WTC11 (cell line): ENCODE measurements at regions not wholly inside any gene's neighbourhood (a gene's known extent, or its start where the extent isn't known, plus 50 kb on each side); places are given as distances from the start of the nearest gene placed in this dataset.

Experiments used
- ATAC-seq: fragments of 200-7000 bp; cut with Tn5 transposase; 2 replicates; pipeline ENCODE4 v1.10.0; 2021; ENCODE audit warnings: mild to moderate bottlenecking, moderate library complexity
- CTCF ChIA-PET: fragments of 300-600 bp; sonication (Branson Sonifier 250); formaldehyde crosslinking; loops from one replicate; lab custom pipeline; 2021; ENCODE audit warnings: antibody characterized with exemption; lab: Charles Lee
- POLR2A ChIA-PET: fragments of 350-600 bp; sonication (Branson Sonifier 250); formaldehyde crosslinking; loops from one replicate; lab custom pipeline; 2021; ENCODE audit warnings: antibody characterized with exemption; lab: Charles Lee
- DNase-seq: peaks from one replicate; pipeline ENCODE4 v3.0.0; 2021; ENCODE audit warnings: low spot score
- H3K27ac Mint-ChIP-seq: 2 replicates; pipeline ENCODE4 v1.8.0; 2021; ENCODE audit warnings: mixed read lengths
- H3K27me3 Mint-ChIP-seq: 2 replicates; pipeline ENCODE4 v1.8.0; 2021; ENCODE audit warnings: low read depth, mild to moderate bottlenecking, moderate library complexity, mixed read lengths
- H3K36me3 Mint-ChIP-seq: 2 replicates; pipeline ENCODE4 v1.8.0; 2021; ENCODE audit warnings: mixed read lengths
- H3K4me1 Mint-ChIP-seq: 2 replicates; pipeline ENCODE4 v1.8.0; 2022; ENCODE audit warnings: mixed read lengths
- H3K4me3 Mint-ChIP-seq: 2 replicates; pipeline ENCODE4 v1.8.0; 2021; ENCODE audit warnings: mild to moderate bottlenecking, moderate library complexity, mixed read lengths
- H3K9me3 Mint-ChIP-seq: 2 replicates; pipeline ENCODE4 v1.8.0; 2021; ENCODE audit warnings: mixed read lengths
- ATF1 ChIP-seq: sonication (generic); formaldehyde crosslinking; IDR thresholded peaks from 2 replicates; pipeline ENCODE4 v1.8.1; 2023; ENCODE audit warnings: mild to moderate bottlenecking, moderate library complexity, missing genetic modification reagents
- E2F5 ChIP-seq: sonication (generic); formaldehyde crosslinking; IDR thresholded peaks from 2 replicates; pipeline ENCODE4 v1.8.1; 2022; ENCODE audit warnings: mild to moderate bottlenecking, moderate library complexity, missing genetic modification reagents
- ERG ChIP-seq: fragments of 250-450 bp; sonication (Bioruptor Pico); IDR thresholded peaks from 2 replicates; pipeline ENCODE4 v1.8.0; 2021; ENCODE audit warnings: mild to moderate bottlenecking
- ESRRA ChIP-seq: sonication (generic); formaldehyde crosslinking; IDR thresholded peaks from 2 replicates; pipeline ENCODE4 v1.8.1; 2022; ENCODE audit warnings: mild to moderate bottlenecking, missing genetic modification reagents, borderline replicate concordance
- FOXP4 ChIP-seq: sonication (generic); formaldehyde crosslinking; IDR thresholded peaks from 2 replicates; pipeline ENCODE4 v1.8.0; 2022; ENCODE audit warnings: mild to moderate bottlenecking, missing genetic modification reagents
- IRF1 ChIP-seq: sonication (generic); formaldehyde crosslinking; IDR thresholded peaks from 2 replicates; pipeline ENCODE4 v1.8.0; 2023; ENCODE audit warnings: missing genetic modification reagents
- JAZF1 ChIP-seq: fragments of 250-450 bp; sonication (Bioruptor Pico); IDR thresholded peaks from 2 replicates; pipeline ENCODE4 v1.9.0; 2021; ENCODE audit warnings: moderate library complexity, mild to moderate bottlenecking, inconsistent platforms
- NR3C1 ChIP-seq: sonication (generic); formaldehyde crosslinking; conservative IDR thresholded peaks from 2 replicates; pipeline ENCODE4 v1.8.1; 2023; ENCODE audit warnings: low read depth, mild to moderate bottlenecking, missing genetic modification reagents
- PRDM15 ChIP-seq: sonication (generic); formaldehyde crosslinking; IDR thresholded peaks from 2 replicates; pipeline ENCODE4 v1.8.0; 2022; ENCODE audit warnings: missing genetic modification reagents
- PREB ChIP-seq: sonication (generic); formaldehyde crosslinking; IDR thresholded peaks from 2 replicates; pipeline ENCODE4 v1.8.1; 2022; ENCODE audit warnings: mild to moderate bottlenecking, missing genetic modification reagents, moderate library complexity, borderline replicate concordance
- PRRX2 ChIP-seq: fragments of 250-450 bp; sonication (Bioruptor Pico); IDR thresholded peaks from 2 replicates; pipeline ENCODE4 v1.8.0; 2021; ENCODE audit warnings: mild to moderate bottlenecking
- RORB ChIP-seq: fragments of 250-450 bp; sonication (Bioruptor Pico); IDR thresholded peaks from 2 replicates; pipeline ENCODE4 v1.9.0; 2021; ENCODE audit warnings: mild to moderate bottlenecking
- TEAD1 ChIP-seq: sonication (generic); formaldehyde crosslinking; IDR thresholded peaks from 2 replicates; pipeline ENCODE4 v1.8.0; 2022; ENCODE audit warnings: mild to moderate bottlenecking, missing genetic modification reagents
- TEAD4 ChIP-seq: sonication (generic); formaldehyde crosslinking; IDR thresholded peaks from 2 replicates; pipeline ENCODE4 v1.8.0; 2022; ENCODE audit warnings: mild to moderate bottlenecking, missing genetic modification reagents
- TP53 ChIP-seq: sonication (generic); formaldehyde crosslinking; IDR thresholded peaks from 2 replicates; pipeline ENCODE4 v1.8.1; 2023; ENCODE audit warnings: mild to moderate bottlenecking, missing genetic modification reagents
- ZNF232 ChIP-seq: sonication (generic); formaldehyde crosslinking; IDR thresholded peaks from 2 replicates; pipeline ENCODE4 v1.8.0; 2022; ENCODE audit warnings: mild to moderate bottlenecking, missing genetic modification reagents
- ZNF396 ChIP-seq: fragments of 250-450 bp; sonication (Bioruptor Pico); IDR thresholded peaks from 2 replicates; pipeline ENCODE4 v1.8.0; 2021; ENCODE audit warnings: mild to moderate bottlenecking, moderate library complexity, borderline replicate concordance
- ZNF416 ChIP-seq: fragments of 250-450 bp; sonication (Bioruptor Pico); IDR thresholded peaks from 2 replicates; pipeline ENCODE4 v1.9.0; 2021; ENCODE audit warnings: mild to moderate bottlenecking, inconsistent platforms
- ZSCAN18 ChIP-seq: fragments of 250-450 bp; sonication (Bioruptor Pico); IDR thresholded peaks from 2 replicates; pipeline ENCODE4 v2.1.2; 2022; ENCODE audit warnings: mild to moderate bottlenecking, moderate library complexity
- TF ChIP-seq, protein P1 (sequence below): sonication (generic); formaldehyde crosslinking; conservative IDR thresholded peaks from 2 replicates; pipeline ENCODE4 v1.8.1; 2023; ENCODE audit warnings: mild to moderate bottlenecking, low read depth, missing genetic modification reagents, moderate library complexity
- TF ChIP-seq, protein P2 (sequence below): sonication (generic); formaldehyde crosslinking; conservative IDR thresholded peaks from 2 replicates; pipeline ENCODE4 v1.8.1; 2022; ENCODE audit warnings: mild to moderate bottlenecking, missing genetic modification reagents
- TF ChIP-seq, protein P3 (sequence below): sonication (generic); formaldehyde crosslinking; IDR thresholded peaks from 2 replicates; pipeline ENCODE4 v1.8.0; 2022; ENCODE audit warnings: mild to moderate bottlenecking, missing genetic modification reagents

DNA sequence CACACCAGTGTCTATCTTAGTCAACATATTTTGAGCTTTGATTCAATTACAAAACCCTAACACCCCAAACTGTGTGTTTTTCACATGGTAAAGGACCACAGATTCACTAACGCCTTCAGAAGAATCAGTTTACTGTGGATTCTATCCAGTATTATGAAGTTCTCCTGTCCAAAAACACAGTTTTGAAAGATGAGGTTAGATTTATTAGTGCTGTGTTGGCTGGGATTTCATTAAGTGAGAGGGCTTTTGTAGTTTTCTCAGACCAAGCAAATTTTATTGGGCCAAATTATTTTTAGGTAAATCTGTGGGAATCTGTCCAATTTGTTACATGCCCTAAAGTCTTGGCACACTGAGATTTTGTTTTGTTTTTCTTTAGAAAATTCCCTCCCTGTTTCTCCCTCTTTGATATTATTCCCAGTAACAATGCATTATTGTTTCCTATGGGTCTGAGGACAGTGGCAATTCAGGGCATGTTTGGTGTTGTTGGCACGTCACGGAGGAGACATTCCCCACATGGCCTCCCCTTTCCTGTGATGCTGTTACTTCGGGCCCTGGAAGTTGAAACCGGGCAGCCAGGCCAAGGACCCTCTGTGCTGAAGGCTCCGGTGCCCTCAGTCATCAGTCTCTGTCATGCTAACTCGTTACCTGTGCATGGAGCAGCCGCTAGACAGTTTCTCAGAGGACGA is 87.5 kb upstream of the ALKAL2 start (continued):
- TF ChIP-seq, protein P1, sequence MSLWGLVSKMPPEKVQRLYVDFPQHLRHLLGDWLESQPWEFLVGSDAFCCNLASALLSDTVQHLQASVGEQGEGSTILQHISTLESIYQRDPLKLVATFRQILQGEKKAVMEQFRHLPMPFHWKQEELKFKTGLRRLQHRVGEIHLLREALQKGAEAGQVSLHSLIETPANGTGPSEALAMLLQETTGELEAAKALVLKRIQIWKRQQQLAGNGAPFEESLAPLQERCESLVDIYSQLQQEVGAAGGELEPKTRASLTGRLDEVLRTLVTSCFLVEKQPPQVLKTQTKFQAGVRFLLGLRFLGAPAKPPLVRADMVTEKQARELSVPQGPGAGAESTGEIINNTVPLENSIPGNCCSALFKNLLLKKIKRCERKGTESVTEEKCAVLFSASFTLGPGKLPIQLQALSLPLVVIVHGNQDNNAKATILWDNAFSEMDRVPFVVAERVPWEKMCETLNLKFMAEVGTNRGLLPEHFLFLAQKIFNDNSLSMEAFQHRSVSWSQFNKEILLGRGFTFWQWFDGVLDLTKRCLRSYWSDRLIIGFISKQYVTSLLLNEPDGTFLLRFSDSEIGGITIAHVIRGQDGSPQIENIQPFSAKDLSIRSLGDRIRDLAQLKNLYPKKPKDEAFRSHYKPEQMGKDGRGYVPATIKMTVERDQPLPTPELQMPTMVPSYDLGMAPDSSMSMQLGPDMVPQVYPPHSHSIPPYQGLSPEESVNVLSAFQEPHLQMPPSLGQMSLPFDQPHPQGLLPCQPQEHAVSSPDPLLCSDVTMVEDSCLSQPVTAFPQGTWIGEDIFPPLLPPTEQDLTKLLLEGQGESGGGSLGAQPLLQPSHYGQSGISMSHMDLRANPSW (CRISPR knock-in tag), result no peak
- TF ChIP-seq, protein P2, sequence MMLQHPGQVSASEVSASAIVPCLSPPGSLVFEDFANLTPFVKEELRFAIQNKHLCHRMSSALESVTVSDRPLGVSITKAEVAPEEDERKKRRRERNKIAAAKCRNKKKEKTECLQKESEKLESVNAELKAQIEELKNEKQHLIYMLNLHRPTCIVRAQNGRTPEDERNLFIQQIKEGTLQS (CRISPR knock-in tag), result no peak
- no peak for TF ChIP-seq ZNF416
- no peak for TF ChIP-seq ESRRA
- no peak for TF ChIP-seq PREB (CRISPR knock-in tag)
- no peak for TF ChIP-seq ATF1 (CRISPR knock-in tag)
- no peak for TF ChIP-seq ZNF396 (CRISPR knock-in tag)

DNA sequence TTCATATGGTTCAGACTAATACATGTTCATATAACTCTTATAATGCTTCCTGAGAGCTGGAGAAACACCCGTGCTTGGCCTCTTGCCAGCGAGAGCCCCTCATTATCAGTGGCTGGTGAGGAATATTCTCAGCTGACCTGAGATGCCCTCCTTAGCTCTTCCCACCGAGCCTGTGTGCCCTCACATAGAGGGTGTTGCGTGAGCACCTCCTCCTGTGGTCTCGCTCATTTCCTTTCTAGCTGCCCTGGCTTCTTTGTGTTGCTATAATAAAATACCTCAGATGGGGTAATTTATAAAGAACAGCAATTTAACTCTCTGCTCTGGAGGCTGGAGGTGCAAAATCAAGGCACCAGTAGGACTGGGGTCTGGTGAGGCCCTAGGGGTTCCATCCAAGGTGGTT is 80.5 kb upstream of the ALKAL2 start:
- ATAC-seq (no peak), DNase-seq (no peak)
- H3K36me3 Mint-ChIP-seq, result peaks cover 11% of the 10 kb centered on the region
- H3K27ac Mint-ChIP-seq, result no peak overlapping the region
- H3K4me3 Mint-ChIP-seq, result no peak overlapping the region
- H3K9me3 Mint-ChIP-seq, result peaks cover 38% of the 10 kb centered on the region
- POLR2A ChIA-PET, result no interaction called here
- H3K4me1 Mint-ChIP-seq, result no peaks in the 10 kb centered on the region
- peaks cover 12% of the 10 kb centered on the region for H3K27me3 Mint-ChIP-seq
- CTCF ChIA-PET, result no interaction called here
- TF ChIP-seq PRDM15 (no peak), IRF1 (CRISPR knock-in tag) (no peak), TEAD4 (no peak), NR3C1 (CRISPR knock-in tag) (no peak), JAZF1 (CRISPR knock-in tag) (no peak), FOXP4 (CRISPR knock-in tag) (no peak), E2F5 (CRISPR knock-in tag) (no peak), TEAD1 (CRISPR knock-in tag) (no peak), ZSCAN18 (CRISPR knock-in tag) (no peak), TP53 (CRISPR knock-in tag) (no peak), ERG (CRISPR knock-in tag) (no peak), RORB (CRISPR knock-in tag) (no peak), ZNF232 (no peak), PRRX2 (CRISPR knock-in tag) (no peak)
- TF ChIP-seq, protein P3, sequence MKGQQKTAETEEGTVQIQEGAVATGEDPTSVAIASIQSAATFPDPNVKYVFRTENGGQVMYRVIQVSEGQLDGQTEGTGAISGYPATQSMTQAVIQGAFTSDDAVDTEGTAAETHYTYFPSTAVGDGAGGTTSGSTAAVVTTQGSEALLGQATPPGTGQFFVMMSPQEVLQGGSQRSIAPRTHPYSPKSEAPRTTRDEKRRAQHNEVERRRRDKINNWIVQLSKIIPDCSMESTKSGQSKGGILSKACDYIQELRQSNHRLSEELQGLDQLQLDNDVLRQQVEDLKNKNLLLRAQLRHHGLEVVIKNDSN (CRISPR knock-in tag), result no peak
